ENCODE measurements at regions not wholly inside any gene's neighbourhood (a gene's known extent, or its start where the extent isn't known, plus 50 kb on each side); places are given as distances from the start of the nearest gene placed in this dataset.

DNA sequence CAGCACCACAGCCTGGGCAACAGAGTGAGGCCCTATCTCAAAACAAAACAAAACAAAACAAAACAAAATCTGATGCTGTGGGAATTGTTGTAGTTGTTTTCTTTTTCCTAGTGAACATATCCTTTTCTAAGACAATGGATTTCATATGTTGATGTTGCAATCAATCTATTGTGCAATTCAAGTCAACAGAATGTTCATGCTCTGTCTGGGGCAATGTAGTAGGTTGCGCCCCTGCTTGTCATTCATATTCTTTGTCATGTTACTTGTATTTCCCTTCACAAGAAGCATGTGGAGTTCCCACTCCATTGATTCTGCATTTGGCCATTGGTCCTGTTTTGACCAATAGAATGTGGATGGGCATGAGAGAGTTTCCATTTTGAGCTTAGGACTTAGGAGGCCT, 223.9 kb downstream of the DUSP10 start:
- DNase-seq (ENCODE audit: low spot score) = no peak
- no peak overlapping the region for H2BK12ac ChIP-seq (ENCODE audit: low read length)
- no peak overlapping the region for H3K27ac ChIP-seq (replicated peaks; ENCODE audit: low read length)
- H2BK15ac ChIP-seq (ENCODE audit: low read length) = no peak overlapping the region
- no peak overlapping the region for H3K14ac ChIP-seq (ENCODE audit: low read length)
- no peak overlapping the region for H2BK120ac ChIP-seq (ENCODE audit: low read depth, low read length)
- no peak overlapping the region for H3K4me2 ChIP-seq (ENCODE audit: insufficient read depth, low read length, poor library complexity, severe bottlenecking)
- H3K23ac ChIP-seq (ENCODE audit: low read depth, low read length, poor library complexity) = no peak overlapping the region
- no peak overlapping the region for H2BK5ac ChIP-seq (ENCODE audit: low read length)
- H3K79me1 ChIP-seq (ENCODE audit: low read depth, low read length) = no peaks in the 10 kb centered on the region
- H3K4me3 ChIP-seq (ENCODE audit: low read length in 2 of 2) = no peak overlapping the region
- no peaks in the 10 kb centered on the region for H3K27me3 ChIP-seq (ENCODE audit: control insufficient read depth in 3 of 3, insufficient read depth in 3 of 3, low read depth in 1 of 3, low read length in 3 of 3)
- H4K91ac ChIP-seq (ENCODE audit: low read depth, low read length, poor library complexity) = no peak overlapping the region
- H4K8ac ChIP-seq (ENCODE audit: low read depth, low read length) = no peak overlapping the region
- H3K18ac ChIP-seq (ENCODE audit: low read length) = no peak overlapping the region
- peaks cover 0 to 2% of the 10 kb centered on the region in 2 donors for H3K9me3 ChIP-seq (replicated peaks in 1 of 2; ENCODE audit: control insufficient read depth in 2 of 2, insufficient read depth in 1 of 2, low read depth in 1 of 2, low read length in 2 of 2)
- H3K9ac ChIP-seq (ENCODE audit: low read depth, low read length, poor library complexity) = no peak overlapping the region
- no peaks in the 10 kb centered on the region for H3K4me1 ChIP-seq (ENCODE audit: control insufficient read depth in 2 of 2, insufficient read depth in 1 of 2, low read depth in 1 of 2, low read length in 2 of 2)
- no CpG with 5 or more reads among the region's 1 CpG for WGBS, 2 donors (ENCODE audit: extremely low coverage in 2 of 2, insufficient read length in 2 of 2, insufficient replicate concordance in 1 of 2)
- H2AFZ ChIP-seq (ENCODE audit: low read length) = no peak overlapping the region
- no peak overlapping the region for H3K4ac ChIP-seq (ENCODE audit: low read length)
- no peaks in the 10 kb centered on the region for H3K36me3 ChIP-seq (replicated peaks in 1 of 2; ENCODE audit: control insufficient read depth in 2 of 2, insufficient read depth in 2 of 2, low read length in 2 of 2)
- no peak overlapping the region for H2AK5ac ChIP-seq (ENCODE audit: low read depth, low read length)

DNA sequence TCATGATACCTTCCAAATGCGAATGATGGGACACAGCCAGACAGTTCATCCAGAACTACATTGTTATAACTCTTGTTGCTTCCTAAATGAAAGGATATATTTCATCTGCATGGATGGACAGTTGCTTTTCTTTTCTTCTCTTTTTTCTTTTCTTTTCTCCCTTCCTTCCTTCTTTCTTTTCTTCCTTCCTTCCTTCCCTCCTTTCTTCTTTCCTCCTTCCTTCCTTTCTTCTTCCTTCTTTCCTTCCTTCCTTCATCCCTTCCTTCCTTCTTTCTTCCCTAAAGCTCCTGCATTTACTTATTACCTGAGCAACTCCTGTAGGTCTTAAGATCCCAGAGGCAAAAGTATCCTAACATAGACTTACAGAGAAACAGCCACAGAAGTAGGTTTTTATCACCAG, 221.6 kb downstream of the DUSP10 start:
- Histone ChIP-seq H3K4me1 (ENCODE audit: control insufficient read depth in 2 of 2, insufficient read depth in 1 of 2, low read depth in 1 of 2, low read length in 2 of 2) (no peaks in the 10 kb centered on the region), H3K14ac (ENCODE audit: low read length) (no peak overlapping the region), H3K9ac (ENCODE audit: low read depth, low read length, poor library complexity) (no peak overlapping the region), H3K4me3 (ENCODE audit: low read length in 2 of 2) (no peak overlapping the region), H3K9me3 (replicated peaks in 1 of 2; ENCODE audit: control insufficient read depth in 2 of 2, insufficient read depth in 1 of 2, low read depth in 1 of 2, low read length in 2 of 2) (peaks cover 0 to 2% of the 10 kb centered on the region in 2 donors), H3K18ac (ENCODE audit: low read length) (no peak overlapping the region), H2BK5ac (ENCODE audit: low read length) (no peak overlapping the region), H3K23ac (ENCODE audit: low read depth, low read length, poor library complexity) (no peak overlapping the region), H2BK12ac (ENCODE audit: low read length) (no peak overlapping the region), H3K79me1 (ENCODE audit: low read depth, low read length) (no peaks in the 10 kb centered on the region), H3K27ac (replicated peaks; ENCODE audit: low read length) (no peak overlapping the region), H3K4ac (ENCODE audit: low read length) (no peak overlapping the region), H3K36me3 (replicated peaks in 1 of 2; ENCODE audit: control insufficient read depth in 2 of 2, insufficient read depth in 2 of 2, low read length in 2 of 2) (no peaks in the 10 kb centered on the region), H2BK120ac (ENCODE audit: low read depth, low read length) (no peak overlapping the region), H2AFZ (ENCODE audit: low read length) (no peak overlapping the region), H4K8ac (ENCODE audit: low read depth, low read length) (no peak overlapping the region), H3K27me3 (ENCODE audit: control insufficient read depth in 3 of 3, insufficient read depth in 3 of 3, low read depth in 1 of 3, low read length in 3 of 3) (no peaks in the 10 kb centered on the region), H4K91ac (ENCODE audit: low read depth, low read length, poor library complexity) (no peak overlapping the region), H2BK15ac (ENCODE audit: low read length) (no peak overlapping the region), H3K4me2 (ENCODE audit: insufficient read depth, low read length, poor library complexity, severe bottlenecking) (no peak overlapping the region), H2AK5ac (ENCODE audit: low read depth, low read length) (no peak overlapping the region)
- DNase-seq (ENCODE audit: low spot score) = no peak
- WGBS, 2 donors (ENCODE audit: extremely low coverage in 2 of 2, insufficient read length in 2 of 2, insufficient replicate concordance in 1 of 2) = no CpG with 5 or more reads among the region's 1 CpG

DNA sequence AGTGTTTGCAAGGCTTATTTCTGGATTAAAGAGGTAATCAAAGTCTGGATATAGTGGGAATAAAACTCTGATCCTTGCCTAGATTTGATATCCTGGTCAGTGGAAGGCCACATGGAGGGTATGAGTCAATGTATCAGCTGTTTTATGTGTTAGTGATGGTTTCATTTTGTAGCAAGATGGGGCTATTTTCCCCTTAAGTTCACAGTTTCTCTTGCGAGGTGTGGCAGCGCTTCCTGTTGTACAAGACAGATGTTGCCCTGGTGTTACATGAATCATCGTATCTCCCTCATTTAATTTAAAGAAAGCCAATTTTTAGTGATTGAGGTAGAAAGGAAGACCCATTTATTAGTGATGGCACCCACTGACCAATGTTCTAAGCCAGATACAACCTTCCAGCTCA, 220.2 kb downstream of the DUSP10 start:
- H2AK5ac ChIP-seq (ENCODE audit: low read depth, low read length) = no peak overlapping the region
- no peak overlapping the region for H2BK15ac ChIP-seq (ENCODE audit: low read length)
- no peak overlapping the region for H3K4ac ChIP-seq (ENCODE audit: low read length)
- no peak overlapping the region for H4K8ac ChIP-seq (ENCODE audit: low read depth, low read length)
- no peaks in the 10 kb centered on the region for H3K79me1 ChIP-seq (ENCODE audit: low read depth, low read length)
- H2AFZ ChIP-seq (ENCODE audit: low read length) = no peak overlapping the region
- no peak overlapping the region for H3K27ac ChIP-seq (replicated peaks; ENCODE audit: low read length)
- no peak overlapping the region for H3K18ac ChIP-seq (ENCODE audit: low read length)
- no peak for DNase-seq (ENCODE audit: low spot score)
- H3K4me2 ChIP-seq (ENCODE audit: insufficient read depth, low read length, poor library complexity, severe bottlenecking) = no peak overlapping the region
- H3K4me1 ChIP-seq (ENCODE audit: control insufficient read depth in 2 of 2, insufficient read depth in 1 of 2, low read depth in 1 of 2, low read length in 2 of 2) = no peaks in the 10 kb centered on the region
- H2BK5ac ChIP-seq (ENCODE audit: low read length) = no peak overlapping the region
- H3K23ac ChIP-seq (ENCODE audit: low read depth, low read length, poor library complexity) = no peak overlapping the region
- no peak overlapping the region for H4K91ac ChIP-seq (ENCODE audit: low read depth, low read length, poor library complexity)
- H3K4me3 ChIP-seq (ENCODE audit: low read length in 2 of 2) = no peak overlapping the region
- no peaks in the 10 kb centered on the region for H3K27me3 ChIP-seq (ENCODE audit: control insufficient read depth in 3 of 3, insufficient read depth in 3 of 3, low read depth in 1 of 3, low read length in 3 of 3)
- H2BK120ac ChIP-seq (ENCODE audit: low read depth, low read length) = no peak overlapping the region
- H2BK12ac ChIP-seq (ENCODE audit: low read length) = no peak overlapping the region
- no peaks in the 10 kb centered on the region for H3K36me3 ChIP-seq (replicated peaks in 1 of 2; ENCODE audit: control insufficient read depth in 2 of 2, insufficient read depth in 2 of 2, low read length in 2 of 2)
- H3K9ac ChIP-seq (ENCODE audit: low read depth, low read length, poor library complexity) = no peak overlapping the region
- WGBS, 2 donors (ENCODE audit: extremely low coverage in 2 of 2, insufficient read length in 2 of 2, insufficient replicate concordance in 1 of 2) = no CpG with 5 or more reads among the region's 3 CpGs
- H3K14ac ChIP-seq (ENCODE audit: low read length) = no peak overlapping the region
- H3K9me3 ChIP-seq (replicated peaks in 1 of 2; ENCODE audit: control insufficient read depth in 2 of 2, insufficient read depth in 1 of 2, low read depth in 1 of 2, low read length in 2 of 2) = peaks cover 0 to 2% of the 10 kb centered on the region in 2 donors

DNA sequence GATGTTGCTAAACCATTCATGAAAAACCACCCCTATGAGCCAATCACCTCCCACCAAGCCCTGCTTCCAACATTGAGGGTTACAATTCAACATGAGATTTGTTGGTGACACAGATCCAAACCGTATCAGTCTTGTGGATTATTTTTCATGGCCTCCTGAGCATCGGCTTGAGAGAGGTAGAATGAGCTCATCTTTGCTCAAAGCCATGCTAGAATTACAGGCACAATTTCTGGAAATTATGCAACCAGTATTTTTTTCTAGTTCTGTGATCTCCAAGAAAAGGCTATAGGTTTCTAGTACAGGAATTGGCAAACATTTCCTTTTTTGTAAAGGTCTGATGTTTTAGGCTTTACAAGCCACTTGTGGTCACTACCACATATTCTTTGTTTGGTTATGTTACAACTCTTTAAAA, 219.4 kb downstream of the DUSP10 start:
- WGBS, 2 donors (ENCODE audit: extremely low coverage in 2 of 2, insufficient read length in 2 of 2, insufficient replicate concordance in 1 of 2) = no CpG with 5 or more reads among the region's 2 CpGs
- Histone ChIP-seq H3K4me2 (ENCODE audit: insufficient read depth, low read length, poor library complexity, severe bottlenecking) (no peak overlapping the region), H2AFZ (ENCODE audit: low read length) (no peak overlapping the region), H2BK120ac (ENCODE audit: low read depth, low read length) (no peak overlapping the region), H3K4me1 (ENCODE audit: control insufficient read depth in 2 of 2, insufficient read depth in 1 of 2, low read depth in 1 of 2, low read length in 2 of 2) (no peaks in the 10 kb centered on the region), H3K4ac (ENCODE audit: low read length) (no peak overlapping the region), H3K14ac (ENCODE audit: low read length) (no peak overlapping the region), H3K9ac (ENCODE audit: low read depth, low read length, poor library complexity) (no peak overlapping the region), H2BK12ac (ENCODE audit: low read length) (no peak overlapping the region), H3K79me1 (ENCODE audit: low read depth, low read length) (no peaks in the 10 kb centered on the region), H2BK15ac (ENCODE audit: low read length) (no peak overlapping the region), H3K36me3 (replicated peaks in 1 of 2; ENCODE audit: control insufficient read depth in 2 of 2, insufficient read depth in 2 of 2, low read length in 2 of 2) (no peaks in the 10 kb centered on the region), H3K4me3 (ENCODE audit: low read length in 2 of 2) (no peak overlapping the region), H2BK5ac (ENCODE audit: low read length) (no peak overlapping the region), H3K9me3 (replicated peaks in 1 of 2; ENCODE audit: control insufficient read depth in 2 of 2, insufficient read depth in 1 of 2, low read depth in 1 of 2, low read length in 2 of 2) (peaks cover 0 to 2% of the 10 kb centered on the region in 2 donors), H3K23ac (ENCODE audit: low read depth, low read length, poor library complexity) (no peak overlapping the region), H4K8ac (ENCODE audit: low read depth, low read length) (no peak overlapping the region), H3K18ac (ENCODE audit: low read length) (no peak overlapping the region), H4K91ac (ENCODE audit: low read depth, low read length, poor library complexity) (no peak overlapping the region), H3K27ac (replicated peaks; ENCODE audit: low read length) (no peak overlapping the region), H3K27me3 (ENCODE audit: control insufficient read depth in 3 of 3, insufficient read depth in 3 of 3, low read depth in 1 of 3, low read length in 3 of 3) (no peaks in the 10 kb centered on the region), H2AK5ac (ENCODE audit: low read depth, low read length) (no peak overlapping the region)
- no peak for DNase-seq (ENCODE audit: low spot score)

All from neuronal stem cell (in vitro differentiated cells).